GM12801 (cell line): ENCODE measurements at regions not wholly inside any gene's neighbourhood (a gene's known extent, or its start where the extent isn't known, plus 50 kb on each side); places are given as distances from the start of the nearest gene placed in this dataset.

Experiments
- TF ChIP-seq, protein P1 (sequence below): IDR thresholded peaks from one replicate; pipeline ENCODE4 v1.5.1; 2011; ENCODE audit warnings: control low read depth; ENCODE audit not compliant: insufficient read length; ENCODE audit errors: extremely low read depth

DNA sequence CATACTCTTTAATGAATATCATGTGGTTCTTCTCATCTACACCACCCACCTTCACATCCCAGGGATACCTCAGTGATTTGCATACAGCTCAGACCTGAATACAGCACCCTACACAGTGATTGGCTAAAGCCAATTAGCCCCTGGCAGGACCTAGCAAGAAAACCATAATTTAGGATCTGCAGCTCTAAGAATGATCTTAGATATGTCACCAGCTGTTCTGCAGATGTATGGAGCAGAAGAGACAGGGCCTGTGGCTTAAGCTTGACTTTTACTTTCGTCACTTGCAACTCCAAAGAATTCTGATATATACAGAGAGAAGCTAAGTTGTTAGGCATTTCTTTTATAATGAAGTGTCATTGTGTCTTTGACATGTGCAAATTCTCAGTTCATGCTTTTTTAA lies 483.2 kb upstream of the C9orf72 start:
- TF ChIP-seq, protein P1, sequence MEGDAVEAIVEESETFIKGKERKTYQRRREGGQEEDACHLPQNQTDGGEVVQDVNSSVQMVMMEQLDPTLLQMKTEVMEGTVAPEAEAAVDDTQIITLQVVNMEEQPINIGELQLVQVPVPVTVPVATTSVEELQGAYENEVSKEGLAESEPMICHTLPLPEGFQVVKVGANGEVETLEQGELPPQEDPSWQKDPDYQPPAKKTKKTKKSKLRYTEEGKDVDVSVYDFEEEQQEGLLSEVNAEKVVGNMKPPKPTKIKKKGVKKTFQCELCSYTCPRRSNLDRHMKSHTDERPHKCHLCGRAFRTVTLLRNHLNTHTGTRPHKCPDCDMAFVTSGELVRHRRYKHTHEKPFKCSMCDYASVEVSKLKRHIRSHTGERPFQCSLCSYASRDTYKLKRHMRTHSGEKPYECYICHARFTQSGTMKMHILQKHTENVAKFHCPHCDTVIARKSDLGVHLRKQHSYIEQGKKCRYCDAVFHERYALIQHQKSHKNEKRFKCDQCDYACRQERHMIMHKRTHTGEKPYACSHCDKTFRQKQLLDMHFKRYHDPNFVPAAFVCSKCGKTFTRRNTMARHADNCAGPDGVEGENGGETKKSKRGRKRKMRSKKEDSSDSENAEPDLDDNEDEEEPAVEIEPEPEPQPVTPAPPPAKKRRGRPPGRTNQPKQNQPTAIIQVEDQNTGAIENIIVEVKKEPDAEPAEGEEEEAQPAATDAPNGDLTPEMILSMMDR, result no peak

DNA sequence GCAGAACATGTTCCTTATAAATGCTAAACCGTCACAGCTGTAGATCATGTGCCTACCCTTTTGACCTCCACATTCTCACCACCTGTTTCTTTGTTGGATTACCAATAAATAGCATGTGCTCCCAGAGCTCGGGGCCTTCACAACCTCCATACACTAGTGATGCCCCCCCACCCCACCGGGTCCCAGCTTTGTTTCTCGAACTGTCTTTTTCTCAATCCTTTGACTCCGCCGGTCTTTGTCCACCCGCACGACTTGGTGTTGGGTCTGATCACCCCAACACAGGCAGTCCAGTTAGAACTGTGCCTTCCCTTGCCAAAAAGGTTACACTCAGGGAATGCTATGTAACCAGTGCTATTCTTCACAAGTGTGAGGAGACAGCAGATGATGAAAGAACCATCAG lies 485.9 kb upstream of the C9orf72 start:
- TF ChIP-seq, protein P1, result no peak

DNA sequence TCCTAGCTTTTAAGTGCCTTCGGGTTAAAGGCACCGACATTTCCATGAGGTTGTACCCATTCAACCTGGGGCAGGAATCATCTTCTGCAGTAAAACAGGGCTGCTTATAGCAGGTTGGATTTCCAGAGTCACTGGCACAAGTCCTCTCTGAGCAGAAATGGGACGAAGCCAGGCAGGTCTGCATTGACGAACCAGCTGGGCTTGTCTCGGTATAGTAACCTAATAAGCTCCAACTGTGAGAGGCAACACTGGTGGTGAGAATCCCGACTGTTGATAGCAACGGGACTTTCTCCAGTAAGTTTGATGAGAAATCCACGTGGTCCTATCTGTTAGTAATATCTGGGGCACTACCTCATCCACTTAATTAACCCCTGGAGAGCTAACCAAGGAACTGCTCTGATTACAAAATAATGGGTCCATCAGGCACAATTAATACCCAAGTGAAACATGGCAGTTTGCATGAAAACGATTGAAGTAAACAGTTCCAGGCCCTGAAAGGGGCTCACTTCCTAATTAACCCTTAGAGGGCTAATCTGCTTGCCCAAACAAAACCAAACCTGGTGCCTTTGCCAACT lies 491.0 kb upstream of the C9orf72 start:
- TF ChIP-seq, protein P1, result no peak

DNA sequence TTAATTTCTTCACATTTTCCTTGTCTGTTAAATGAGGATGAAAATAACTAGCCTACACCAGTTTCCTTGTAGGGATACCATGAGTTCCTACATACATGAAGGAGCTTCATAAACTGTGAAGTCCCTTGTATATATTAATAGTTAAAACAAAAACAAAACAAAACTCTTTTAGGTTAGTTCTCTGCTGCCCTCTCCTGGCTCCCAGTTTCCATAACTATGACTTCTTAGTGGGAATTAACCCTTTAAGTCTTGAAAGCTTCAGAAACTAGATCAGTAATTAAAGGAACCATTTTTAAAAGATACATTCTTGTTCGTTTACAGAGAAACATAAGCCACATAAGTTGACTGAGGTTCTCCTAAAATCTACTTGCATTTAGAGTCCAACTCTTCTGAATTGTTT lies 500.0 kb upstream of the C9orf72 start:
- TF ChIP-seq, protein P1, result no peak

DNA sequence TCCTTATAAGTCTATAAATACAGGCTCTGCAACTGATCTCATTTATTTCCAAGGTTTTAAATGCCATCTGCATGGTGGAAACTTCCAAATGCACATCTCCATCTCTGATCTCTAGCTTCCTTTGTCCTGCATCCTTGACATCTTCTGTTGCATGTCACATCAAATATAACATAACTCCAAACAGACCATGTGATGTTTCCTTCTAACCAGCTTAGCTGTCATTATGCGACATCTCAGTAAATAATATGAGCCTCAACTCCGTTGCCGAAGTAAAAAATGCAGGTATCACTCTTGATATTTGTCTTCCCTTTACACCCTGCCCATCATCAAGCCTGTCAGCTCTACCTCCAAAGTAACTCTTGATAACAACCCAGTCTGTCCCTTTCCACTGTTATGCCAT lies 506.4 kb upstream of the C9orf72 start:
- TF ChIP-seq, protein P1, result no peak

DNA sequence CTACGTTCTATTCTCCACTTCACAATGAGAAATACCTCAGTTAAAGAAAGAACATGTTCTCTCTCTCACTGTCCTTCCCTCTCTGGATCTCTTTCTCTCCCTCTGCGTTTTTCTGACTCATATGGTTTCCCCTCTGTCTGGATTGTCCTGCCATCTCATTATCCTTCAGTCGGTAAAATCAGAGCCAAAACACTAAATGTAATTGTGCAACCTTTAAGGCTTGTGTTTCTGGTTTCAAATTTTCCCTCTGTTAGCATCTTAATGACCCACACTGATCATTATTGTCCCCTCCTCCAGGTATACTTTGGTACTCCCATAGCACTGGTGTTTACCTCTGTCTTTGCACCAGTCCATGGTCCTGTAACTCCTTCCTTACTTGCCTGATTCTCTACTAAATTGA lies 509.4 kb upstream of the C9orf72 start:
- TF ChIP-seq, protein P1, result no peak

DNA sequence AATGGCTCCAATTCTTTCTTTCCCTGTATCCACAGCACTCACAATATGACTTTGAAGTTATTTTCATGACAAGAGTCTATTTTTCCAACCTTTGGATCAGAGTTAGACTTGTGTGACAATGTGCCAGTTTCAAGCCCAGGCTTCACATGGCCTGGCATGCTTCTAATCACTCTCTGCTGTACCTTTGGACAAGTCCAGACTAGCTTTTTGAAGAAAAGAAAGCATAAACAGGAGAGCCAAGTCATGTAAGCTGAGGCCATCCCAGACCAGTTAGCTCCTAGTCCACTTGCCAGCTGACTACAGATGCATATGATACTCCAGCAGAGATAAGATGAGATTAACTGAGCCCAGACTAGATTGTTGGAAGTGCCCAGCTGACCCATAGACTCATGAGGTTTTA lies 513.6 kb upstream of the C9orf72 start:
- TF ChIP-seq, protein P1, result no peak
